Astrocyte (in vitro differentiated cells and primary cell): ENCODE measurements at regions not wholly inside any gene's neighbourhood (a gene's known extent, or its start where the extent isn't known, plus 50 kb on each side); places are given as distances from the start of the nearest gene placed in this dataset.

Experiments used
- DNase-seq: peaks from one replicate; pipeline ENCODE4 v3.0.0-alpha.2; 2010; ENCODE audit warnings: low read depth
- FAIRE-seq: peaks from 2 replicates; lab custom pipeline; 2011; peaks lifted over from hg19 to GRCh38; lab: Jason Lieb, UNC
- H2AFZ ChIP-seq: 2 replicates; pipeline ENCODE4 v1.6.0; 2012; ENCODE audit warnings: low read depth, low read length, inconsistent platforms
- H3K27ac ChIP-seq: 2 replicates; pipeline ENCODE4 v1.5.1; 2011; ENCODE audit warnings: low read depth, low read length, inconsistent platforms
- H3K27me3 ChIP-seq: 2 replicates; pipeline ENCODE4 v1.6.0; 2011; ENCODE audit warnings: low read length, inconsistent platforms; ENCODE audit not compliant: insufficient read depth
- H3K36me3 ChIP-seq: 2 replicates; pipeline ENCODE4 v1.5.1; 2011; ENCODE audit warnings: low read length, inconsistent platforms; ENCODE audit not compliant: insufficient read depth
- H3K4me1 ChIP-seq: 2 replicates; pipeline ENCODE4 v1.5.1; 2011; ENCODE audit warnings: low read length, inconsistent platforms; ENCODE audit not compliant: insufficient read depth
- H3K4me2 ChIP-seq: 2 replicates; pipeline ENCODE4 v1.6.0; 2012; ENCODE audit warnings: low read length, inconsistent platforms
- H3K4me3 ChIP-seq: 2 replicates; pipeline ENCODE4 v1.5.1; 2011; ENCODE audit warnings: low read depth, mild to moderate bottlenecking, low read length, inconsistent platforms; ENCODE audit not compliant: insufficient read depth
- H3K79me2 ChIP-seq: 2 replicates; pipeline ENCODE4 v1.6.0; 2012; ENCODE audit warnings: mild to moderate bottlenecking, low read length, inconsistent platforms; ENCODE audit not compliant: insufficient read depth
- H3K9ac ChIP-seq: 2 replicates; pipeline ENCODE4 v1.6.0; 2012; ENCODE audit warnings: mild to moderate bottlenecking, low read length, inconsistent platforms
- H3K9me3 ChIP-seq: 2 replicates; pipeline ENCODE4 v1.5.1; 2012; ENCODE audit warnings: low read depth, mild to moderate bottlenecking, low read length, inconsistent platforms; ENCODE audit not compliant: insufficient read depth
- H4K20me1 ChIP-seq: 2 replicates; pipeline ENCODE4 v1.6.0; 2012; ENCODE audit warnings: low read length, inconsistent platforms; ENCODE audit not compliant: insufficient read depth
- H3K27ac Mint-ChIP-seq: one replicate; pipeline ENCODE4 v1.8.0; 2021; ENCODE audit warnings: mild to moderate bottlenecking, mixed read lengths; ENCODE audit not compliant: unreplicated experiment
- H3K27me3 Mint-ChIP-seq: one replicate; pipeline ENCODE4 v1.8.0; 2021; ENCODE audit warnings: low read depth, mixed read lengths; ENCODE audit not compliant: unreplicated experiment
- H3K36me3 Mint-ChIP-seq: one replicate; pipeline ENCODE4 v1.8.0; 2021; ENCODE audit warnings: low read depth, mixed read lengths; ENCODE audit not compliant: unreplicated experiment
- H3K4me1 Mint-ChIP-seq: one replicate; pipeline ENCODE4 v1.8.0; 2021; ENCODE audit warnings: low read depth, mixed read lengths; ENCODE audit not compliant: unreplicated experiment
- H3K4me3 Mint-ChIP-seq: one replicate; pipeline ENCODE4 v1.8.0; 2021; ENCODE audit warnings: mild to moderate bottlenecking, moderate library complexity, mixed read lengths; ENCODE audit not compliant: unreplicated experiment
- H3K9me3 Mint-ChIP-seq: one replicate; pipeline ENCODE4 v1.8.0; 2021; ENCODE audit warnings: mild to moderate bottlenecking, mixed read lengths; ENCODE audit not compliant: unreplicated experiment
- CTCF ChIP-seq: IDR thresholded peaks from 2 replicates; pipeline ENCODE4 v1.5.1; 2011; ENCODE audit warnings: low read depth, mild to moderate bottlenecking, inconsistent platforms, low read length, moderate library complexity; ENCODE audit not compliant: insufficient read depth
- EZH2 ChIP-seq: IDR thresholded peaks from 2 replicates; pipeline ENCODE4 v1.6.1; 2012; ENCODE audit warnings: mild to moderate bottlenecking, low read length, inconsistent platforms; ENCODE audit not compliant: insufficient read depth

GRCh38 chr5:125489146-125489545, 742.7 kb upstream of the ZNF608 start:
- Mint-ChIP-seq H3K27me3 (no peaks in the 10 kb centered on the region), H3K27ac (no peak overlapping the region), H3K36me3 (no peaks in the 10 kb centered on the region), H3K4me3 (no peak overlapping the region), H3K4me1 (peaks cover 41% of the 10 kb centered on the region), H3K9me3 (no peaks in the 10 kb centered on the region)
- DNase-seq = no peak
- no peak for FAIRE-seq
- H4K20me1 ChIP-seq = no peaks in the 10 kb centered on the region
- no peak overlapping the region for H3K4me2 ChIP-seq
- TF ChIP-seq EZH2 (no peak), CTCF (no peak)
- H3K4me1 ChIP-seq = peaks cover 29% of the 10 kb centered on the region
- no peak overlapping the region for H3K27ac ChIP-seq
- H3K36me3 ChIP-seq = no peaks in the 10 kb centered on the region
- H2AFZ ChIP-seq = no peak overlapping the region
- H3K9ac ChIP-seq = no peak overlapping the region
- no peaks in the 10 kb centered on the region for H3K79me2 ChIP-seq
- H3K4me3 ChIP-seq = no peak overlapping the region
- H3K27me3 ChIP-seq = no peaks in the 10 kb centered on the region
- no peaks in the 10 kb centered on the region for H3K9me3 ChIP-seq

GRCh38 chr5:125491986-125492492, 745.6 kb upstream of the ZNF608 start:
- H4K20me1 ChIP-seq = no peaks in the 10 kb centered on the region
- H3K4me3 ChIP-seq = no peak overlapping the region
- no peak overlapping the region for H3K27ac Mint-ChIP-seq

More at GRCh38 chr5:125491986-125492492, 745.6 kb upstream of the ZNF608 start:
- H3K4me3 Mint-ChIP-seq = no peak overlapping the region
- no peaks in the 10 kb centered on the region for H3K36me3 ChIP-seq
- no peaks in the 10 kb centered on the region for H3K79me2 ChIP-seq
- H3K4me1 Mint-ChIP-seq = peaks cover 14% of the 10 kb centered on the region
- peaks cover 3% of the 10 kb centered on the region for H3K4me1 ChIP-seq
- peak overlapping the region; percentile 25 for H2AFZ ChIP-seq
- H3K27me3 Mint-ChIP-seq = no peaks in the 10 kb centered on the region
- H3K27me3 ChIP-seq = no peaks in the 10 kb centered on the region
- no peak for FAIRE-seq
- no peak for DNase-seq
- no peak overlapping the region for H3K4me2 ChIP-seq
- H3K9ac ChIP-seq = no peak overlapping the region
- H3K36me3 Mint-ChIP-seq = no peaks in the 10 kb centered on the region
- H3K9me3 Mint-ChIP-seq = no peaks in the 10 kb centered on the region
- no peak overlapping the region for H3K27ac ChIP-seq
- TF ChIP-seq EZH2 (no peak), CTCF (no peak)
- H3K9me3 ChIP-seq = no peaks in the 10 kb centered on the region
